GM21786 (cell line): ENCODE measurements at regions not wholly inside any gene's neighbourhood (a gene's known extent, or its start where the extent isn't known, plus 50 kb on each side); places are given as distances from the start of the nearest gene placed in this dataset.

Experiments used
- ATAC-seq: cut with Tn5 transposase; IDR thresholded peaks from one replicate; pipeline ENCODE4 v1.9.1; 2021; ENCODE audit not compliant: unreplicated experiment

GRCh38 chr4:147303873-147304229, 177.0 kb upstream of the EDNRA start:
- no peak for ATAC-seq

- ATAC-seq: no peak
Measured at GRCh38 chr4:147307896-147308674, 172.8 kb upstream of the EDNRA start.

- ATAC-seq: no peak
Measured at GRCh38 chr4:147309434-147309833, 171.5 kb upstream of the EDNRA start.

GRCh38 chr4:147310312-147310711, 170.6 kb upstream of the EDNRA start:
- ATAC-seq: no peak

GRCh38 chr4:147311956-147312355, 168.9 kb upstream of the EDNRA start:
- no peak for ATAC-seq

- no peak for ATAC-seq
Measured at GRCh38 chr4:147312376-147313046, 168.4 kb upstream of the EDNRA start.

GRCh38 chr4:147313108-147313507, 167.8 kb upstream of the EDNRA start:
- ATAC-seq: no peak

GRCh38 chr4:147318586-147318985, 162.3 kb upstream of the EDNRA start:
- no peak for ATAC-seq

GRCh38 chr4:147325571-147325981, 155.3 kb upstream of the EDNRA start:
- ATAC-seq: no peak

- ATAC-seq: no peak
Measured at GRCh38 chr4:147326591-147326990, 154.3 kb upstream of the EDNRA start.

- ATAC-seq: no peak
Measured at GRCh38 chr4:147327322-147327721, 153.6 kb upstream of the EDNRA start.

GRCh38 chr4:147328189-147328588, 152.7 kb upstream of the EDNRA start:
- no peak for ATAC-seq

- ATAC-seq: no peak
Measured at GRCh38 chr4:147328756-147329446, 152.0 kb upstream of the EDNRA start.

- no peak for ATAC-seq
Measured at GRCh38 chr4:147332091-147332490, 148.8 kb upstream of the EDNRA start.

GRCh38 chr4:147334478-147334877, 146.4 kb upstream of the EDNRA start:
- no peak for ATAC-seq

GRCh38 chr4:147335183-147335582, 145.7 kb upstream of the EDNRA start:
- ATAC-seq: no peak

GRCh38 chr4:147336252-147336651, 144.6 kb upstream of the EDNRA start:
- ATAC-seq: no peak

GRCh38 chr4:147339100-147339499, 141.8 kb upstream of the EDNRA start:
- ATAC-seq: no peak

- ATAC-seq: peak; percentile 23
Measured at GRCh38 chr4:147340111-147340510, 140.8 kb upstream of the EDNRA start.

GRCh38 chr4:147340591-147341120, 140.2 kb upstream of the EDNRA start:
- peak; percentile 52 for ATAC-seq

- no peak for ATAC-seq
Measured at GRCh38 chr4:147343692-147344091, 137.2 kb upstream of the EDNRA start.

GRCh38 chr4:147345662-147346061, 135.2 kb upstream of the EDNRA start:
- no peak for ATAC-seq
